GM19372 (cell line): ENCODE measurements at regions not wholly inside any gene's neighbourhood (a gene's known extent, or its start where the extent isn't known, plus 50 kb on each side); places are given as distances from the start of the nearest gene placed in this dataset.
A peak's percentile ranks its signal among the peaks of the same experiment; 100 is the strongest.
"Not testable (repeated sequence)": the region's sequence is repeated elsewhere in the genome, so short reads cannot be mapped to it uniquely, and the experiment has no call there.

Experiments used
- ATAC-seq: cut with Tn5 transposase; IDR thresholded peaks from one replicate; pipeline ENCODE4 v1.9.1; 2021; ENCODE audit warnings: mild to moderate bottlenecking, low read depth, moderate library complexity; ENCODE audit not compliant: unreplicated experiment

- ATAC-seq: not testable (repeated sequence)
These were observed 83.4 kb upstream of the RAP2C start for GRCh38 chrX:132302687-132303086.

GRCh38 chrX:132294776-132295495, 75.7 kb upstream of the RAP2C start:
- ATAC-seq: no peak

GRCh38 chrX:132294192-132294591, 74.9 kb upstream of the RAP2C start:
- no peak for ATAC-seq

- peak; percentile 49 for ATAC-seq
These were observed 73.5 kb upstream of the RAP2C start for GRCh38 chrX:132292793-132293192.

- ATAC-seq: no peak
These were observed 58.8 kb upstream of the RAP2C start for GRCh38 chrX:132277953-132278614.

GRCh38 chrX:132272826-132273225, 53.6 kb upstream of the RAP2C start:
- ATAC-seq: no peak

- no peak for ATAC-seq
These were observed 52.1 kb upstream of the RAP2C start for GRCh38 chrX:132271311-132271778.

- ATAC-seq: no peak
These were observed 51.5 kb upstream of the RAP2C start for GRCh38 chrX:132270699-132271098.

GRCh38 chrX:132270021-132270420, 50.8 kb upstream of the RAP2C start:
- ATAC-seq: no peak
